SIG-M5 treated with dmso at 0.1 percent for 504 hours (cell line): ENCODE measurements at regions not wholly inside any gene's neighbourhood (a gene's known extent, or its start where the extent isn't known, plus 50 kb on each side); places are given as distances from the start of the nearest gene placed in this dataset.
A peak's percentile ranks its signal among the peaks of the same experiment; 100 is the strongest.

Experiments
- DNase-seq: peaks from one replicate; lab custom pipeline; 2025; ENCODE audit not compliant: unreplicated experiment; lab: John Stamatoyannopoulos, UW

- DNase-seq = no peak
Measured at GRCh38 chr9:107989099-107989498, 499.5 kb upstream of the KLF4 start.

GRCh38 chr9:107984956-107985355 is 495.4 kb upstream of the KLF4 start:
- DNase-seq = no peak

GRCh38 chr9:107983762-107984161 is 494.2 kb upstream of the KLF4 start:
- DNase-seq = no peak

- DNase-seq = no peak
Measured at GRCh38 chr9:107983181-107983603, 493.6 kb upstream of the KLF4 start.

GRCh38 chr9:107982745-107983144 is 493.2 kb upstream of the KLF4 start:
- DNase-seq = peak; percentile 87

GRCh38 chr9:107982001-107982400 is 492.4 kb upstream of the KLF4 start:
- DNase-seq = peak; percentile 56

GRCh38 chr9:107980984-107981383 is 491.4 kb upstream of the KLF4 start:
- DNase-seq = no peak

- DNase-seq = no peak
Measured at GRCh38 chr9:107976767-107977166, 487.2 kb upstream of the KLF4 start.

GRCh38 chr9:107975426-107976010 is 485.9 kb upstream of the KLF4 start:
- no peak for DNase-seq

GRCh38 chr9:107973451-107973850 is 483.9 kb upstream of the KLF4 start:
- no peak for DNase-seq

GRCh38 chr9:107972346-107972745 is 482.8 kb upstream of the KLF4 start:
- no peak for DNase-seq

- DNase-seq = no peak
Measured at GRCh38 chr9:107971241-107971640, 481.7 kb upstream of the KLF4 start.

GRCh38 chr9:107970726-107971125 is 481.2 kb upstream of the KLF4 start:
- no peak for DNase-seq

- DNase-seq = no peak
Measured at GRCh38 chr9:107969727-107970126, 480.2 kb upstream of the KLF4 start.

- no peak for DNase-seq
Measured at GRCh38 chr9:107969141-107969540, 479.6 kb upstream of the KLF4 start.

- DNase-seq = peak; percentile 39
Measured at GRCh38 chr9:107963246-107963645, 473.7 kb upstream of the KLF4 start.

- no peak for DNase-seq
Measured at GRCh38 chr9:107960916-107961315, 471.3 kb upstream of the KLF4 start.

GRCh38 chr9:107954312-107954711 is 464.7 kb upstream of the KLF4 start:
- no peak for DNase-seq

- no peak for DNase-seq
Measured at GRCh38 chr9:107953556-107954125, 464.1 kb upstream of the KLF4 start.

- DNase-seq = no peak
Measured at GRCh38 chr9:107952773-107953172, 463.2 kb upstream of the KLF4 start.

- DNase-seq = no peak
Measured at GRCh38 chr9:107951511-107951910, 461.9 kb upstream of the KLF4 start.

GRCh38 chr9:107949061-107949460 is 459.5 kb upstream of the KLF4 start:
- peak; percentile 75 for DNase-seq

GRCh38 chr9:107948601-107949000 is 459.0 kb upstream of the KLF4 start:
- DNase-seq = no peak
